ENCODE measurements at regions not wholly inside any gene's neighbourhood (a gene's known extent, or its start where the extent isn't known, plus 50 kb on each side); places are given as distances from the start of the nearest gene placed in this dataset.
"Not testable (repeated sequence)": the region's sequence is repeated elsewhere in the genome, so short reads cannot be mapped to it uniquely, and the experiment has no call there.

- no peak for DNase-seq (ENCODE audit: low read depth)
These were observed 102.3 kb upstream of the IPO9 start for GRCh38 chr1:201726700-201727099.

- no peak for DNase-seq (ENCODE audit: low read depth)
These were observed 100.2 kb upstream of the IPO9 start for GRCh38 chr1:201728731-201729130.

- DNase-seq (ENCODE audit: low read depth), result no peak
These were observed 98.9 kb upstream of the IPO9 start for GRCh38 chr1:201729973-201730608.

- DNase-seq (ENCODE audit: low read depth), result no peak
These were observed 98.3 kb upstream of the IPO9 start for GRCh38 chr1:201730611-201731010.

GRCh38 chr1:201731142-201731541, 97.8 kb upstream of the IPO9 start:
- no peak for DNase-seq (ENCODE audit: low read depth)

GRCh38 chr1:201731592-201731991, 97.4 kb upstream of the IPO9 start:
- no peak for DNase-seq (ENCODE audit: low read depth)

- no peak for DNase-seq (ENCODE audit: low read depth)
These were observed 96.6 kb upstream of the IPO9 start for GRCh38 chr1:201732351-201732750.

GRCh38 chr1:201734221-201734620, 94.7 kb upstream of the IPO9 start:
- not testable (repeated sequence) for DNase-seq (ENCODE audit: low read depth)

- no peak for DNase-seq (ENCODE audit: low read depth)
These were observed 94.2 kb upstream of the IPO9 start for GRCh38 chr1:201734786-201735185.

- DNase-seq (ENCODE audit: low read depth), result no peak
These were observed 92.1 kb upstream of the IPO9 start for GRCh38 chr1:201736707-201737320.

GRCh38 chr1:201737352-201738060, 91.5 kb upstream of the IPO9 start:
- no peak for DNase-seq (ENCODE audit: low read depth)

- no peak for DNase-seq (ENCODE audit: low read depth)
These were observed 89.9 kb upstream of the IPO9 start for GRCh38 chr1:201739080-201739479.

- DNase-seq (ENCODE audit: low read depth), result peak; percentile 22
These were observed 89.4 kb upstream of the IPO9 start for GRCh38 chr1:201739492-201740085.

- no peak for DNase-seq (ENCODE audit: low read depth)
These were observed 88.8 kb upstream of the IPO9 start for GRCh38 chr1:201740086-201740541.

- DNase-seq (ENCODE audit: low read depth), result no peak
These were observed 88.3 kb upstream of the IPO9 start for GRCh38 chr1:201740670-201741111.

GRCh38 chr1:201741763-201742342, 87.1 kb upstream of the IPO9 start:
- DNase-seq (ENCODE audit: low read depth), result no peak

GRCh38 chr1:201742476-201742875, 86.5 kb upstream of the IPO9 start:
- no peak for DNase-seq (ENCODE audit: low read depth)

- DNase-seq (ENCODE audit: low read depth), result no peak
These were observed 85.8 kb upstream of the IPO9 start for GRCh38 chr1:201742955-201743805.

- DNase-seq (ENCODE audit: low read depth), result no peak
These were observed 83.9 kb upstream of the IPO9 start for GRCh38 chr1:201745023-201745422.

GRCh38 chr1:201746156-201746555, 82.8 kb upstream of the IPO9 start:
- no peak for DNase-seq (ENCODE audit: low read depth)

- no peak for DNase-seq (ENCODE audit: low read depth)
These were observed 81.7 kb upstream of the IPO9 start for GRCh38 chr1:201747261-201747660.

- DNase-seq (ENCODE audit: low read depth), result no peak
These were observed 80.6 kb upstream of the IPO9 start for GRCh38 chr1:201748335-201748734.

All from activated T-helper 1 cell treated with Interleukin-2 at 50 U/mL for 16 hours (primary cell).